Neural progenitor cell (in vitro differentiated cells): ENCODE measurements at regions not wholly inside any gene's neighbourhood (a gene's known extent, or its start where the extent isn't known, plus 50 kb on each side); places are given as distances from the start of the nearest gene placed in this dataset.

Experiments
- CTCF ChIP-seq: fragments of 200-600 bp; sonication (generic); IDR thresholded peaks from 2 replicates; pipeline ENCODE4 v1.5.1; 2017; ENCODE audit warnings: antibody characterized with exemption, mild to moderate bottlenecking
- EZH2 ChIP-seq: fragments of 200-600 bp; sonication (generic); IDR thresholded peaks from 2 replicates; pipeline ENCODE4 v1.6.1; 2017; ENCODE audit warnings: antibody characterized with exemption, mild to moderate bottlenecking, moderate library complexity

- TF ChIP-seq CTCF: no peak
- TF ChIP-seq EZH2: no peak
These were observed 450.3 kb upstream of the THRB start for GRCh38 chr3:24944805-24945520.
